SH-SY5Y (cell line): ENCODE measurements at regions not wholly inside any gene's neighbourhood (a gene's known extent, or its start where the extent isn't known, plus 50 kb on each side); places are given as distances from the start of the nearest gene placed in this dataset.

Source experiments
- GATA2 ChIP-seq: IDR thresholded peaks from 2 replicates; pipeline ENCODE4 v1.6.1; 2011; ENCODE audit warnings: mild to moderate bottlenecking, low read depth, low read length
- GATA3 ChIP-seq: IDR thresholded peaks from 2 replicates; pipeline ENCODE4 v1.6.1; 2011; ENCODE audit warnings: low read depth, mild to moderate bottlenecking, low read length, moderate library complexity

- TF ChIP-seq GATA2 (no peak), GATA3 (no peak)
Observed at GRCh38 chr1:98045767-98046641, 125.2 kb upstream of the DPYD start.
